Lower lobe of right lung (tissue), 2 donors: ENCODE measurements at regions not wholly inside any gene's neighbourhood (a gene's known extent, or its start where the extent isn't known, plus 50 kb on each side); places are given as distances from the start of the nearest gene placed in this dataset.

ENCODE experiments used
- ATAC-seq, 2 donors: fragments of 200-7000 bp; cut with Tn5 transposase; one replicate each; pipeline ENCODE4 v1.9.1; 2020 to 2022; ENCODE audit warnings: mild to moderate bottlenecking in 2 of 2, moderate library complexity in 2 of 2
- DNase-seq: peaks from one replicate; pipeline ENCODE4 v3.0.0-alpha.2; 2020
- H3K27ac ChIP-seq: fragments of 200-600 bp; one replicate; pipeline ENCODE4 v1.8.0; 2022
- H3K27me3 ChIP-seq: fragments of 200-600 bp; one replicate; pipeline ENCODE4 v1.8.0; 2022; ENCODE audit warnings: low read depth
- H3K36me3 ChIP-seq: fragments of 200-600 bp; one replicate; pipeline ENCODE4 v1.8.0; 2022; ENCODE audit warnings: mild to moderate bottlenecking
- H3K4me1 ChIP-seq: fragments of 200-600 bp; one replicate; pipeline ENCODE4 v1.8.0; 2022
- H3K4me3 ChIP-seq: fragments of 200-600 bp; one replicate; pipeline ENCODE4 v1.8.0; 2022; ENCODE audit warnings: mild to moderate bottlenecking
- H3K9me3 ChIP-seq: fragments of 200-600 bp; one replicate; pipeline ENCODE4 v1.8.0; 2022
- CTCF ChIP-seq: fragments of 200-600 bp; IDR thresholded peaks from one replicate; pipeline ENCODE4 v1.8.0; 2022; ENCODE audit warnings: antibody characterized with exemption, mild to moderate bottlenecking
- intact Hi-C: fragments of 100-400 bp; cut with DNase I; formaldehyde crosslinking; loops from one replicate; pipeline ENCODE4 v1.11.0; 2022
- donor health status: DM: no; HTN: yes; CAD: no; lungs with severe emphysema.

- TF ChIP-seq CTCF: no peak
- no peak overlapping the region for H3K27ac ChIP-seq
- no peak overlapping the region for H3K4me3 ChIP-seq
- intact Hi-C loops: no loop called here
- DNase-seq (no peak), ATAC-seq (no peak)
- no peaks in the 10 kb centered on the region for H3K36me3 ChIP-seq
- no peaks in the 10 kb centered on the region for H3K9me3 ChIP-seq
- no peaks in the 10 kb centered on the region for H3K4me1 ChIP-seq
- no peaks in the 10 kb centered on the region for H3K27me3 ChIP-seq
Measured at GRCh38 chr6:150651808-150652470, 52.3 kb downstream of the PLEKHG1 start.

- intact Hi-C loops: no loop called here
- Histone ChIP-seq H3K4me1 (no peaks in the 10 kb centered on the region), H3K27ac (no peak overlapping the region), H3K4me3 (no peak overlapping the region), H3K9me3 (no peaks in the 10 kb centered on the region), H3K36me3 (no peaks in the 10 kb centered on the region), H3K27me3 (no peaks in the 10 kb centered on the region)
- TF ChIP-seq CTCF: no peak
- no peak for DNase-seq
- no peak for ATAC-seq
Measured at GRCh38 chr6:150652848-150653613, 53.3 kb downstream of the PLEKHG1 start.

GRCh38 chr6:150654608-150655007 is 54.9 kb downstream of the PLEKHG1 start:
- intact Hi-C loops: no loop called here
- no peak for ATAC-seq
- TF ChIP-seq CTCF: no peak

GRCh38 chr6:150656156-150656555 is 56.5 kb downstream of the PLEKHG1 start:
- no peaks in the 10 kb centered on the region for H3K4me1 ChIP-seq
- H3K9me3 ChIP-seq: no peaks in the 10 kb centered on the region
- DNase-seq (no peak), ATAC-seq (no peak)
- intact Hi-C loops: no loop called here
- no peak overlapping the region for H3K27ac ChIP-seq
- TF ChIP-seq CTCF: no peak
- H3K4me3 ChIP-seq: no peak overlapping the region
- H3K27me3 ChIP-seq: no peaks in the 10 kb centered on the region
- H3K36me3 ChIP-seq: no peaks in the 10 kb centered on the region

More at GRCh38 chr6:150654608-150655007, 54.9 kb downstream of the PLEKHG1 start:
- no peaks in the 10 kb centered on the region for H3K4me1 ChIP-seq
- no peaks in the 10 kb centered on the region for H3K9me3 ChIP-seq
- no peak for DNase-seq
- no peaks in the 10 kb centered on the region for H3K36me3 ChIP-seq
- no peak overlapping the region for H3K4me3 ChIP-seq
- no peaks in the 10 kb centered on the region for H3K27me3 ChIP-seq
- no peak overlapping the region for H3K27ac ChIP-seq

- no peak for ATAC-seq
- H3K27me3 ChIP-seq: no peaks in the 10 kb centered on the region
- no peak overlapping the region for H3K4me3 ChIP-seq
- DNase-seq: no peak
- TF ChIP-seq CTCF: no peak
- H3K27ac ChIP-seq: no peak overlapping the region
- H3K4me1 ChIP-seq: no peaks in the 10 kb centered on the region
- H3K9me3 ChIP-seq: no peaks in the 10 kb centered on the region
- intact Hi-C loops: no loop called here
- H3K36me3 ChIP-seq: no peaks in the 10 kb centered on the region
Measured at GRCh38 chr6:150658421-150658820, 58.7 kb downstream of the PLEKHG1 start.
